IPS DF 4.7 (cell line): ENCODE measurements at regions not wholly inside any gene's neighbourhood (a gene's known extent, or its start where the extent isn't known, plus 50 kb on each side); places are given as distances from the start of the nearest gene placed in this dataset.
"Not testable (repeated sequence)": the region's sequence is repeated elsewhere in the genome, so short reads cannot be mapped to it uniquely, and the experiment has no call there.

Experiments used
- DNase-seq: peaks from one replicate; pipeline ENCODE4 v3.0.0-alpha.2; 2013; ENCODE audit warnings: low spot score; ENCODE audit errors: extremely low read depth

GRCh38 chr4:27075603-27076002 is 215.0 kb downstream of the STIM2 start:
- not testable (repeated sequence) for DNase-seq

- DNase-seq, result no peak
Measured at GRCh38 chr4:27078934-27079455, 218.4 kb downstream of the STIM2 start.

GRCh38 chr4:27081675-27082586 is 221.3 kb downstream of the STIM2 start:
- no peak for DNase-seq

GRCh38 chr4:27082776-27083175 is 222.1 kb downstream of the STIM2 start:
- no peak for DNase-seq

- DNase-seq, result no peak
Measured at GRCh38 chr4:27084685-27085361, 224.2 kb downstream of the STIM2 start.

- no peak for DNase-seq
Measured at GRCh38 chr4:27085396-27085795, 224.8 kb downstream of the STIM2 start.

GRCh38 chr4:27087306-27088045 is 226.8 kb downstream of the STIM2 start:
- DNase-seq, result no peak

- no peak for DNase-seq
Measured at GRCh38 chr4:27088491-27088890, 227.8 kb downstream of the STIM2 start.

- DNase-seq, result no peak
Measured at GRCh38 chr4:27089186-27089585, 228.5 kb downstream of the STIM2 start.

GRCh38 chr4:27090406-27090805 is 229.8 kb downstream of the STIM2 start:
- DNase-seq, result no peak

- DNase-seq, result no peak
Measured at GRCh38 chr4:27094224-27094623, 233.6 kb downstream of the STIM2 start.

GRCh38 chr4:27094783-27095182 is 234.1 kb downstream of the STIM2 start:
- no peak for DNase-seq

GRCh38 chr4:27096142-27096824 is 235.6 kb downstream of the STIM2 start:
- DNase-seq, result no peak

GRCh38 chr4:27098034-27098433 is 237.4 kb downstream of the STIM2 start:
- no peak for DNase-seq

GRCh38 chr4:27100713-27101112 is 240.1 kb downstream of the STIM2 start:
- no peak for DNase-seq

GRCh38 chr4:27101126-27101525 is 240.5 kb downstream of the STIM2 start:
- DNase-seq, result no peak

- no peak for DNase-seq
Measured at GRCh38 chr4:27101561-27101960, 240.9 kb downstream of the STIM2 start.

GRCh38 chr4:27111627-27112026 is 251.0 kb downstream of the STIM2 start:
- DNase-seq, result no peak

- no peak for DNase-seq
Measured at GRCh38 chr4:27112587-27112986, 251.9 kb downstream of the STIM2 start.

- DNase-seq, result no peak
Measured at GRCh38 chr4:27115221-27115620, 254.6 kb downstream of the STIM2 start.

GRCh38 chr4:27117453-27117852 is 256.8 kb downstream of the STIM2 start:
- no peak for DNase-seq
